Ovary (tissue), 7 donors: ENCODE measurements at regions not wholly inside any gene's neighbourhood (a gene's known extent, or its start where the extent isn't known, plus 50 kb on each side); places are given as distances from the start of the nearest gene placed in this dataset.

Experiments used
- DNase-seq, 5 donors: peaks; one replicate each; pipeline ENCODE4 v3.0.0-alpha.2; 2019 to 2020
- H3K27ac ChIP-seq, 2 donors: fragments of 200-600 bp; one replicate each; pipeline versions ENCODE4 v1.5.1 to v1.8.0; 2019 to 2022
- H3K27me3 ChIP-seq: fragments of 200-600 bp; one replicate; pipeline ENCODE4 v1.8.0; 2022
- H3K36me3 ChIP-seq: fragments of 200-600 bp; sonication (generic); one replicate; pipeline ENCODE4 v1.5.1; 2019
- H3K4me1 ChIP-seq: one replicate; pipeline ENCODE4 v1.8.1; 2013; ENCODE audit warnings: mild to moderate bottlenecking, moderate library complexity; ENCODE audit not compliant: insufficient read depth
- H3K4me3 ChIP-seq: fragments of 200-600 bp; sonication (generic); one replicate; pipeline ENCODE4 v1.5.1; 2017
- H3K9me3 ChIP-seq, 2 donors: fragments of 200-600 bp in 1 of 2; sonication (generic) in 1 of 2; one replicate each; pipeline versions ENCODE4 v1.5.1 to v1.8.1; 2013 to 2019; ENCODE audit warnings: mild to moderate bottlenecking in 1 of 2, moderate library complexity in 1 of 2
- EP300 ChIP-seq: sonication (generic); formaldehyde crosslinking; IDR thresholded peaks from one replicate; pipeline ENCODE4 v1.6.1; 2017; ENCODE audit warnings: antibody characterized with exemption
- POLR2A ChIP-seq: fragments of 450-650 bp; IDR thresholded peaks from one replicate; pipeline ENCODE4 v1.6.1; 2017; ENCODE audit warnings: antibody characterized with exemption, mild to moderate bottlenecking, moderate library complexity
- WGBS, 3 donors: extraction: QIAGEN DNeasy Blood & Tissue Kit in 1 of 3; methylation state at CpG; one replicate each; pipeline versions ENCODE4 v1.1.5 to v1.1.7; 2013 to 2017; 5-methylcytosine and 5-hydroxymethylcytosine counted together
- intact Hi-C, 4 donors: fragments of 100-400 bp; cut with DNase I; formaldehyde crosslinking; loops; one replicate each; pipeline versions ENCODE4 v1.11.0 to v1.15.1; 2022 to 2023
- TF ChIP-seq, protein P1 (sequence below), 3 donors: fragments of 450-650 bp in 2 of 3; fragments of 200-600 bp in 1 of 3; IDR thresholded peaks; one replicate each; pipeline versions ENCODE4 v1.5.1 to v1.8.0; 2016 to 2022; ENCODE audit warnings: antibody characterized with exemption in 3 of 3, mild to moderate bottlenecking in 1 of 3
- donor health status: DM: no; HTN: no; CAD: no; lungs with moderate emphysema.
- donor health status: DM: no; HTN: no; CAD: no.
- donor health status: Bipolar disorder and iron deficiency.
- donor health status: DM: no; HTN: no; CAD: no.
- donor health status: DM: yes; HTN: yes; CAD: no.

DNA sequence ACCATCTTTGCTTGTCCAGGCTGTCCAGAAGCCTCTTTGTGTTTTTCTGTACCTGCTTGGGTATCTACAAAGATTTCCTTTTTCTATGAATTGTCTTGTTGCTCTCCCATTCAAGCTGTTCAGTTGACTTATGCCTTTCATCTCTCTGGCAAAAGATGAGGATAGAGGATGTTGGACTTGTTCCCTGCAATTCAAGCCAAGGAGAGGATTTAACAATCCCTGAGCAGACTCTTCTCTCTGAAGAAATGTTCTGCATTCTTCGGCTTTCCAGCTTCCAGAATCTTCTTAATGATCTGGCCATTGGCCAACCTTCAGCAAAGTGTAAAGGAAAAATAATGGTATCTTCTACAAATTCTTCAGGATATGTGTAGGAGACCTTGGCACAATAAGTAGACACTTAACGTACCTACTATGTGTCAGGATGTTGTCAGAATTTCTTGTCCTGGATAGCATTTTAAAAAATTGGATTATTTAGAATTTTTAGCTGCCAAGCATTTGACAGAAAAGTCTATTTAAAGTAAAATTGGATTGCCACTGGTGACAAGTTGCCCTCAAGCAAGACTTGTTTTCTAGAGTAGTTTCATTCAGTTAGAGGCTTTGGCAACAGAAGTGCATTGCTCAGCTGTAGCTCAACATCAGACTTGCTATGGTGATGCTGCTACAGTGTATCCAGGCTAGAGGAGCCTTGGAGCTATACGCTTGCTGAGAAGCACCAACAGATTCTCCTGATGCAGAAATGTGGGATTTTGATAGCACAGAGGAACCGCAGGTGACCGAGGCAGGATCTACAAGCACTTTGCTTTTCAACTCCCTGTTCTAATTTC is 455.7 kb downstream of the SUCLA2 start:
- WGBS, 3 donors, result 44 to 55% (median 52%) methylated on average over 5 of the region's 5 CpGs
- TF ChIP-seq POLR2A (no peak), EP300 (no peak)
- TF ChIP-seq, protein P1, sequence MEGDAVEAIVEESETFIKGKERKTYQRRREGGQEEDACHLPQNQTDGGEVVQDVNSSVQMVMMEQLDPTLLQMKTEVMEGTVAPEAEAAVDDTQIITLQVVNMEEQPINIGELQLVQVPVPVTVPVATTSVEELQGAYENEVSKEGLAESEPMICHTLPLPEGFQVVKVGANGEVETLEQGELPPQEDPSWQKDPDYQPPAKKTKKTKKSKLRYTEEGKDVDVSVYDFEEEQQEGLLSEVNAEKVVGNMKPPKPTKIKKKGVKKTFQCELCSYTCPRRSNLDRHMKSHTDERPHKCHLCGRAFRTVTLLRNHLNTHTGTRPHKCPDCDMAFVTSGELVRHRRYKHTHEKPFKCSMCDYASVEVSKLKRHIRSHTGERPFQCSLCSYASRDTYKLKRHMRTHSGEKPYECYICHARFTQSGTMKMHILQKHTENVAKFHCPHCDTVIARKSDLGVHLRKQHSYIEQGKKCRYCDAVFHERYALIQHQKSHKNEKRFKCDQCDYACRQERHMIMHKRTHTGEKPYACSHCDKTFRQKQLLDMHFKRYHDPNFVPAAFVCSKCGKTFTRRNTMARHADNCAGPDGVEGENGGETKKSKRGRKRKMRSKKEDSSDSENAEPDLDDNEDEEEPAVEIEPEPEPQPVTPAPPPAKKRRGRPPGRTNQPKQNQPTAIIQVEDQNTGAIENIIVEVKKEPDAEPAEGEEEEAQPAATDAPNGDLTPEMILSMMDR (IDR thresholded peaks at IDR 0.05), result no peak
- H3K4me3 ChIP-seq, result no peak overlapping the region
- H3K36me3 ChIP-seq, result no peaks in the 10 kb centered on the region
- intact Hi-C loops, result loop anchor here in 1 of 4 donors (2.0 kb wide), 1 partner anchor 65 kb away; no protein-coding TSS in a partner anchor
- no peak for DNase-seq
- no peaks in the 10 kb centered on the region for H3K4me1 ChIP-seq
- H3K9me3 ChIP-seq, result no peaks in the 10 kb centered on the region
- H3K27ac ChIP-seq, result no peak overlapping the region
- no peaks in the 10 kb centered on the region for H3K27me3 ChIP-seq

DNA sequence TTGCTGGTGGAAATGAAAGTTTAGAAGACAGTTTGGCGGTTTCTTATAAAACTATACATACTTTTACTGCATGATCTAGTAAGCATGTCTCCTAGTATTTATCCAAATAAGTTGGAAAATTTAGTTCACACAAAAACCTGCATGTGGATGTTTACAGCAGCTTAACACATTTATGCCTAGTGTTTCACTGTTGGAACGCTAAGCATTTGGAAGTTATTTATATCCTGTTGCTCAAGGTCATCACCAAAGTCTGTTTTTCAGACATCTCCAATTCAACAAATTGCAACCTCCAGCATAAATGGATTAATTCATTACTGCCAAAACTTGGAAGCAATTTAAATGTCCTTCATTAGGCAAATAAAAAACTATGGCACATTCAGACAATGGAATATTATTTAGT is 461.8 kb downstream of the SUCLA2 start:
- Histone ChIP-seq H3K36me3 (no peaks in the 10 kb centered on the region), H3K27ac (no peak overlapping the region), H3K4me3 (no peak overlapping the region), H3K27me3 (no peaks in the 10 kb centered on the region), H3K9me3 (no peaks in the 10 kb centered on the region), H3K4me1 (no peaks in the 10 kb centered on the region)
- WGBS, 3 donors, result 8 to 34% (median 14%) methylated on average over 2 of the region's 2 CpGs
- no peak for DNase-seq
- TF ChIP-seq, protein P1 (IDR thresholded peaks at IDR 0.05), result no peak
- TF ChIP-seq POLR2A (no peak), EP300 (no peak)
- intact Hi-C loops, result no loop called here

DNA sequence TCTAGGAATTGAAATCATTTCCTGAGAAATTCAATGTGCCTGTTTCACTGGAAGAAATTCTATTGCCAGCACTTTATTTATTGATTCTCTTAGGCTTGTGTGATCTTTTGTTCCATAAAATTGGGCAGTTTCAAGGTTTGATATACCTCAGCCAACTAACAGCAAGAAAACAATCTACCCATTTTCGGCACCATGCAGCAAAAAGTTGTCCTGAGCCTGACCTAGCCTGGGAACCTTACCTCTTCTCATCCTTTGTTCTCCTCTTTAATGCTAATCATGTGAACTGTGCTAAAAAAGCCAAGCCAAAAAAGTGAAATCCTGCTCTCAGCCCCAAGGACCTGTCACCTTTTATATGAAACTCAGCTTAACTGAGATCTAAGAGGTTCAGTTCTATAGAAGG is 477.3 kb downstream of the SUCLA2 start:
- DNase-seq, result no peak
- no peak for TF ChIP-seq EP300
- TF ChIP-seq, protein P1 (IDR thresholded peaks at IDR 0.05), result no peak
- TF ChIP-seq POLR2A, result no peak
- no peaks in the 10 kb centered on the region for H3K36me3 ChIP-seq
- no peaks in the 10 kb centered on the region for H3K9me3 ChIP-seq
- intact Hi-C loops, result no loop called here
- H3K4me3 ChIP-seq, result no peak overlapping the region
- H3K27ac ChIP-seq, result no peak overlapping the region
- 56 to 61% (median 61%) methylated on average over 1 of the region's 1 CpG for WGBS, 3 donors
- H3K27me3 ChIP-seq, result no peaks in the 10 kb centered on the region
- H3K4me1 ChIP-seq, result no peaks in the 10 kb centered on the region

DNA sequence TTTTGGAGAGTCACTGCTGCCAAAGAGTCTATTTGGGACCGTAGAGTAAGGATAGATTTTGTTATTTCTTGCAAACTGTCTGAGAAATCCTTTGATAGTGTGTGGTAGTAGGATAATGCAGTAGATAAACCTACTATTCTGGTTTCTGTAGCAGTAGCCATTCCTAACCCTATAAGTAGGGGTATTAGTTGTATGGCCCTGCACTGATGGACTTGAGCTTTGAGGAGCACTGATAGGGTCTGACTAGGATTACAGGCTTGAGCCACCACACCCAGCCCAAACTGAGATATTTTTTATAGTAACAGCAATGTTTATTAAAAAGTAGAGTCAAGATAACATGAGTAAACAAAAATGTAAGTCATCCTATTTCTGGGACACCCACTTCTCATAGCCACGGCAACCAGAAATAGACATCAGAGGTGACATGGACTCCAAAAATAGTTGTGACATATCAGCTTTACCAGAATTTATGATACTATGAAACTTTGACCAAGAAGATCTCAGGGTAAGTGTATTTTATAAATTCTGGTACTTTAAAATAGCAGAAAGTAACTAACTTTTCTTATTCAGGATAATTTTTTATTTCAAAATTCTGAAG is 479.1 kb downstream of the SUCLA2 start:
- no peak for DNase-seq
- Histone ChIP-seq H3K27ac (no peak overlapping the region), H3K36me3 (no peaks in the 10 kb centered on the region), H3K27me3 (no peaks in the 10 kb centered on the region), H3K9me3 (no peaks in the 10 kb centered on the region), H3K4me3 (no peak overlapping the region), H3K4me1 (no peaks in the 10 kb centered on the region)
- TF ChIP-seq POLR2A (no peak), EP300 (no peak)
- TF ChIP-seq, protein P1 (IDR thresholded peaks at IDR 0.05), result no peak
- 60 to 72% (median 63%) methylated on average over 2 of the region's 2 CpGs for WGBS, 3 donors
- intact Hi-C loops, result no loop called here
